Activated naive CD8-positive, alpha-beta T cell treated with anti-CD3 and anti-CD28 coated beads, Interleukin-2, amount 50 U/mL, for 16 hours (primary cell): ENCODE measurements at regions not wholly inside any gene's neighbourhood (a gene's known extent, or its start where the extent isn't known, plus 50 kb on each side); places are given as distances from the start of the nearest gene placed in this dataset.

Source experiments
- DNase-seq: peaks from one replicate; pipeline ENCODE4 v3.0.0-alpha.2; 2020; ENCODE audit warnings: low read depth, low spot score

GRCh38 chr20:60271597-60271996, 313.4 kb downstream of the CDH26 start:
- no peak for DNase-seq

GRCh38 chr20:60272790-60273189, 314.6 kb downstream of the CDH26 start:
- no peak for DNase-seq

- DNase-seq: no peak
These were observed 316.5 kb downstream of the CDH26 start for GRCh38 chr20:60274717-60275116.

DNA sequence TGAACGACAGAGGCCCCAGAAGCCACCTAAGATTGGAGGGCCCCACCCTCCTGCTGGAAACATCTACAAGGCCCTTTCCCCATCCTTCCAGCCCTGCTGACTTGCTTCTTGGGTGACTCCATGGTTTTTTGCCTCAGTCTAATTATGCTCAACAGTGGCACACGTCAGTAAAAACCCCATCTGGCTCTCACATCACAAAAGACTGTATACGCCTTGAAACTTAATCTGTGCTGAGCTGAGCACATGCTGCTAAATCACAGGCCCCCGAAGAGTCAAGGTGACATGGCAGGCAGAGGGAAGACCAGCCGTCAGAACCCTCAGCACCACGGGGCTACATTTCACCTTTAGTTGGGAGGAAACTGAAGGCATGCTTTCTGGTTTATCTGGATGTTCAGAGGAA, 323.1 kb downstream of the CDH26 start:
- no peak for DNase-seq

GRCh38 chr20:60283281-60283680, 325.1 kb downstream of the CDH26 start:
- no peak for DNase-seq

DNA sequence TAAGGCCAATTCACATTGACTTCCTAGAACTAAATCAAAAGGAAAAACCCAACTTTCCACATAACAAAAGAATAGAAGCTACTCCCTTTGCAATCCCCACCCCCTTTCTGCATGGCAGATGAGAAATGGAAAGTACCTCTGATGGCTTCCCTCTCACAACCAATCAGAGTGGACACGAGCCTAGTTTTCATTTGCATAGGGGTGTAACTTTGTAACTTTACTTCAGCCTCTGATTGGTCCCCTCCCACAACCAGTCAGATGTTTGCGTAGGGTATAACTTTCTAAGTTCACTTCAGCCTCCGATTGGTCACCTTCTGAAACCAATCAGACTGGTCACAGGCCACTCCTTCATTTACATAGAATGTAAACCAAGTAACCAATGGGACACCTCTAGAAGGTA, 328.5 kb downstream of the CDH26 start:
- DNase-seq: no peak

GRCh38 chr20:60288945-60289344, 330.7 kb downstream of the CDH26 start:
- DNase-seq: no peak

- DNase-seq: no peak
These were observed 333.8 kb downstream of the CDH26 start for GRCh38 chr20:60292001-60292520.

DNA sequence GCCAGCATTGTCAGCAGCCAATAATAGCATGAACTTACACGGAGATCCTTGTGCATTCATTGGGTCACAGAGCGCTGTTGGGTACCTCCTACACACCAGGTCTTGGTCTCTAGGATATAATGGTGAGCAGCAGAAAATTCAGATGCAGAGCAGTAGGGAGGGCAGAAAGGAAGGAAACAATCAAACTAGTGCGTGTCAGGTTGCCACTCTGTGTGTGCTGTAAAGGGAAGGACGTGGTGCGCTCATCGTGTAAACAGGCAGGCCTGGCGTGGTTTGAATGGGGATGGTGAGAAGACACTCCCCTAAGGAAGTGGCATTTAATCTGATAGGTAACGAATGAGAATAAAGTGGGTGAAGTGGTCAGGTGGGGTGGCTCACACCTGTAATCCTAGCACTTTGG, 336.4 kb downstream of the CDH26 start:
- DNase-seq: no peak

DNA sequence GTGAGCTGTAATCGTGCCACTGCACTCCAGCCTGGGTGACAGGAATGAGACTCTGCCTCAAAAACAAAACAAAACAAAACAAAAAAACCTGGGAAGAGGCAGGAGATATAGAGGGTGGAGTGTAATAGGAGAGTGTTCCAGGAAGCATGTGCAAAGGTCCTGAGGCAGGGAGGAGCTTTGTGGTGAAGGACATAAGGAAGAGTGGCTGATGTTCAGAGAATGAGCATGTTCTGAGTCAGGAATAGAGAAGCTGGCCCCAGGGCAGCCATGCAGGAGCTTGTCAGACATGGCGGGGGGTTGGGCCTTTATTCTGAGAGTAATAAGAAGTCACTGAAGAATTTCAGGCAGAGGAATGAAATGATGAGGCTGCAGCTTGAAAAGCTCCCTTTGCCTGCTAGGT, 337.0 kb downstream of the CDH26 start:
- no peak for DNase-seq

DNA sequence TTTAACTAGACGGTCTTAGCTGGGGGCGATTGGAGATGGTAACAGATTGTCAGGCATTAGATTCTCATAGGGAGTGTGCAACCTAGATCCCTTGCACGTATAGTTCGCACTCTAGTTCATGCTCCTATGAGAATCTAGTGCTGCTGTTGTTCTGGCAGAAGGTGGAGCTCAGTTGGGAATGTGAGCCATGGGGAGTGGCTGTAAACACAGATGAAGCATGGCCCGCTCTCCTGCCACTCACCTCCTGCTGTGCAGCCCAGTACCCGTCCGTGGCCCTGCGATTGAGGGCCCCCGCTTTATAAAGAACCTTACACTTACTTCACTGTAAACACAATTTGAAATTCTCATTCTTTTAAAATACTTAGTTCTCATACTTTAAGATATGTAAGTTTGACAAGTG, 339.4 kb downstream of the CDH26 start:
- no peak for DNase-seq

- no peak for DNase-seq
These were observed 340.4 kb downstream of the CDH26 start for GRCh38 chr20:60298647-60299046.

DNA sequence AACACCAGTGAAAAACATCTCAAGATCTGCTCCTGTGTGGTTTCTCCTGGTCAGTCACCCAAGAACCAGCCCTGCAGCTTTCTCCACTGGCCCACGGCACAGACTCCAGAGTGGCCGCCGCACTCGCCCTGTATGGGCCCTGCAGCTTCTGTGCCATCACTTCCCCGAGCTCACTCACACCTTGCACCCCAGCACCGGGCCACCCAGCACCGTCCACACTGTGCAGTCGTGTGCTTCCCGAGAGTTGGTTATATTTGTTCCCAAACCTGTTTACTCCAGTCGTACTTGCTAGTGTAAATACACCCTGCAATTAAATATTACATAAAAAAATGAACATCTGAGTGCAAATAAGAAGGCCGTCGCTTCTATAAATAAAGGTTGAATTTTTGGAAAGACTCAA, 341.7 kb downstream of the CDH26 start:
- no peak for DNase-seq

DNA sequence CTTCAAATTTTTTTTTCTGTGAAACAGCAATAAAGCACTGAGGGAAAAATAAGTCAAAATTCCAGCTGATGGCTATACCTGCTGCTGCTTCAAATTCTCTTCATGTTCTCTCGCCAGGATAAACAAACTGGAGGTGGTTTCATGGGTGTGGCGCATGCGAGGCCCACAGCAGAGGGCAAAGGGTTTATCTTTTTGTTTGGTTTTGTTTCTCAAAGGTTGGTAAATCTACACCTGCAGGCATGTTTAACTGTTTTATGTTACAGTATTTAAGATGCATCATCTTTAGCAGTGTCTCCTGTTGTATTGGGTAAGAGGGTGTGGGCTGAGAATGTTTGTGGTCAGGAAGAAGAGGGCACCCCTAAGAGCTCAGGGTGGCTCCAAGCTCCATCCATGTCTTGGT, 342.2 kb downstream of the CDH26 start:
- DNase-seq: no peak

- DNase-seq: no peak
These were observed 344.7 kb downstream of the CDH26 start for GRCh38 chr20:60302875-60303274.

DNA sequence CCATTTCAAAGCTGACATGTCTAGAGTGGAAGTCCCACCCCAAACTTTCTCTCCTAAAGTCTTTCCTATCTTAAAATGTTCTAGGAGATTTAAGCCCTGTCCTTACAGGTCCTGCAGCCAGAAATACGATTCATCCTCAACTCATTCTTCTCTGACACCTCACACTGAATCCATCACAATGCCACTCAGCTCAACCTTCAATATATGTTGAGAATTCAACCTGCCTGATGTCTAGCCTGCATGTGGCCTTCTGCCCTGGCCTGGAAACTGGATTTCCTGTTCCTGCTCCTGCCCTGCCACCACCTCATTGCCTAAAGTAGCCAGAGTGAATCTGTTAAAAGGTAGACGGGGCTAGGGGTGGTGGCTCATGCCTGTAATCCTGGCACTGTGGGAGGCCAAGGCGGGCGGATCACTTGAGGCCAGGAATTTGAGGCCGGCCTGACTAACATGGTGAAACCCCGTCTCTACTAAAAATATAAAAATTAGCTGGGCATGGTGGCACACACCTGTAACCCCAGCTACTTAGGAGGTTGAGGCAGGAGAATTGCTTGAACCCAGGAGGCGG, 345.9 kb downstream of the CDH26 start:
- DNase-seq: no peak

DNA sequence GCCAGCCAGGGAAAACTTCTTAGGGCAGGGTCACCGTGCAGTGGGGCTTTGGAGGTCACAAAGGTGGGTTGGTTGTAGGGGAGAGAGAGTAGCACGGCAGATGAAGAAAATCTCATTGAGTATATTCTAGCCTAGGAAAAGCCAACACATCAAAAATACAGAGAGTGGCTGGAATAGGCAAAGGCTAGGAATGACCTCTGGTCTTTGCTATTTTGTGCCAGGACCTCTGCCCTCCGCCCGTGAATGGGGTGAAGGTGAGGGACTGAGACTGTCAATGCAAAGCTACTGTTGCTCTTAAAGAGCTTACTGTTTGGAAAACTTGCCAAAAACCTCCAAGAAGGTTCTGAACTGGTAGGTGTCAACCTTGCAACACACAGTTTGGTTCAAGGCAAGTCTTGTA, 346.7 kb downstream of the CDH26 start:
- DNase-seq: no peak

DNA sequence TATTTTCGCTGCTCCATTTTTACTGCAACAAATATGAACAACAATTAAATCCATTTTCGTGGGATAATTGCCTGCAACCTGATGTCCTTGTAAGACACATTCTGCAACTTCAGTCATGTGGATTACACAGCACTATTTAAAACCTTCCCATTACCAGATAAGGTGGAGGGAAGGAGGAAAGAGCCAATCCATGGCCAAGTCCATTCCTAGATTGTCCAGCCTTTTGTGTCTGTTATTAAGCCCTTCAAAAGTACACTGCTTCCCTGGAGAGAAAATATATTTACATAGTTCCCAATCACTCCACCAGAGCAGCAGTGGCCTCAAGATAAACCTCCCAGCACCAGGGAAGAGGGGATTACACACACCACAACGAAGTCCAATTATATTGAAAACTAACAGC, 347.9 kb downstream of the CDH26 start:
- DNase-seq: no peak

DNA sequence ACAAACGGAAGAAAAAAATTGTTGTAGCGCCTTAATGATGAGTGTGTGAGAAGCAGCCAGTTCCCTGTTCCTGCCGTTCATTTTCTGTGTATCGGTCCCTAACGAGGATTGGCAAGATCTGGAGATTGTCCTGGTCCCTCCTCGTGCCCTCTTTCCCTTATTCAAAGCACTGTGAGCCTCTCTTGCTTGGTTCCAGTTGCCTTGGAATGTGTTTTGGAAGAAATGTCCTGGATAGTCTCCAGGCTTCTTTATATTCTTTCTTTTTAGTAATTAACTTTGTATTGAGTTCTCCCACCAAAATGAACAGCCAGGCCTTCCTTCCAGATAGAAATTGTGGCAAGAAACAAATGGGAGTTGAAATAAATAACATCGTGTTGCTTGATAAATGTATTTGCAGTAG, 348.3 kb downstream of the CDH26 start:
- no peak for DNase-seq

DNA sequence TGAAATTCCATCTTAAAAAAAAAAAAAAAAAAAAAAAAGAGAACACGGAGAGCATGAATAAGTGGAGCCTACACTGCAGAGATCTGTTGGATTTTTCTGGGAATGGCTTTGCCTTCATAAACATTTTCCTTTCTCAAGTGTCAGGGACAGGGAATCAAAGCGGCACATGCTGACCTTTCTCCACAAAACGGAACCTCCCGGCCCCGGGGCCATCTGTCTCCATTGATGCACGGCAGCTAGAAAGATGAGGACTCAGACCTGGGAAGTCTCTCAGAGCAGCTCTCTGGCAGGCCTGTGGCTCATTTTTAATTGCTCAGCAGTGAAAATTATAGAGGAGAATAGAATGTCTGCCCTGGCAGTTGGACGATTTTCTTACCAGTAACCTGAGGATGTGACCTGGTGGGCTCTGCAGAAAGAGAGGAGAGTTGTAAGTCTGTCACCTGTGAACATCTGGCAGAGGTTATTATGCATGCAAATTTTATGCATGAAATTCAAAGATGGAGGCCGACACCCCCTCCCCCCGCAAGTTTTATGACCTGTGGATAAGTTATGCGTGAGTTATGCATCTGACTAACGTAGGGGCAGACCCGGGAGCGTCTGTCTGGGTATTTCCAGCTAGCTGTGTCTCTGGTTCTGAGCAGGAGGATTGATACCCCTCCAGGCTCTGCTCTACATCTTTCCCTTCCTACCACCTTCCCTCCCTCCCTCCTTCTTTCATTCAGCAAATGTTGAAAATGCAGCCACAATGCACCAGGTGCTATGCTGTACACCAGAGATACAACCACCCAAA, 352.5 kb downstream of the CDH26 start:
- no peak for DNase-seq

DNA sequence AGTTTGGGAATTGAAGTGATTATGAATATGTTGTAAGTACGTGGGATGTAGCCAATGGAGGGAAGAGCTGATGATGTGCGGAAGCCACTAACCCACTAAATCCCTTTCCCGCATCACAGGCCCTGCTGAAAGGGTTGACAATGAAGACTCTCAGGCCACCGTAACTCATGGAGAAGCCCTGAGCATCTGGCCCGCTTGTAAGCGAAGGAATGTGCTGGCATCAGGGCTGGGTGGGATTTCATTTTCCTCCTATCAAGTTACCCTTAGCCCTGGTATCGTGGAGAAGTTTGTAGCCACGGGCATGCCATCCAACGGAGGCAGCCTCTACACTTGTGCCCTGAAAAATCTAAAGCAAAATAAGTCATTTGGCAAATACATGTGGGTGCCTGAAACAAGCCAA, 355.0 kb downstream of the CDH26 start:
- no peak for DNase-seq

GRCh38 chr20:60313614-60314013, 355.4 kb downstream of the CDH26 start:
- DNase-seq: no peak

- no peak for DNase-seq
These were observed 356.5 kb downstream of the CDH26 start for GRCh38 chr20:60314727-60315126.
